HG03280 (cell line): ENCODE measurements at regions not wholly inside any gene's neighbourhood (a gene's known extent, or its start where the extent isn't known, plus 50 kb on each side); places are given as distances from the start of the nearest gene placed in this dataset.

Source experiments
- ATAC-seq: cut with Tn5 transposase; IDR thresholded peaks from one replicate; pipeline ENCODE4 v1.9.1; 2021; ENCODE audit warnings: mild to moderate bottlenecking, moderate library complexity; ENCODE audit not compliant: unreplicated experiment

GRCh38 chr5:119879446-119879845 is 250.1 kb downstream of the FAM170A start:
- ATAC-seq, result no peak

GRCh38 chr5:119895066-119895465 is 265.7 kb downstream of the FAM170A start:
- ATAC-seq, result no peak

- no peak for ATAC-seq
These were observed 267.6 kb downstream of the FAM170A start for GRCh38 chr5:119896826-119897536.

GRCh38 chr5:119897537-119898370 is 268.4 kb downstream of the FAM170A start:
- no peak for ATAC-seq

- no peak for ATAC-seq
These were observed 270.6 kb downstream of the FAM170A start for GRCh38 chr5:119899981-119900380.

- ATAC-seq, result no peak
These were observed 273.2 kb downstream of the FAM170A start for GRCh38 chr5:119902593-119902992.

GRCh38 chr5:119913425-119913824 is 284.1 kb downstream of the FAM170A start:
- no peak for ATAC-seq

- ATAC-seq, result no peak
These were observed 289.9 kb downstream of the FAM170A start for GRCh38 chr5:119919279-119919678.

- no peak for ATAC-seq
These were observed 296.9 kb downstream of the FAM170A start for GRCh38 chr5:119926301-119926700.

- ATAC-seq, result no peak
These were observed 299.6 kb downstream of the FAM170A start for GRCh38 chr5:119928974-119929373.

GRCh38 chr5:119930490-119930889 is 301.1 kb downstream of the FAM170A start:
- ATAC-seq, result no peak

GRCh38 chr5:119943148-119943547 is 313.8 kb downstream of the FAM170A start:
- ATAC-seq, result no peak

GRCh38 chr5:119945691-119946090 is 316.3 kb downstream of the FAM170A start:
- no peak for ATAC-seq

GRCh38 chr5:119948162-119948561 is 318.8 kb downstream of the FAM170A start:
- ATAC-seq, result no peak

- no peak for ATAC-seq
These were observed 320.2 kb downstream of the FAM170A start for GRCh38 chr5:119949426-119949999.

- no peak for ATAC-seq
These were observed 322.1 kb downstream of the FAM170A start for GRCh38 chr5:119951330-119951934.

GRCh38 chr5:119953474-119953873 is 324.1 kb downstream of the FAM170A start:
- no peak for ATAC-seq

- no peak for ATAC-seq
These were observed 324.7 kb downstream of the FAM170A start for GRCh38 chr5:119954106-119954505.

GRCh38 chr5:119961993-119962392 is 332.6 kb downstream of the FAM170A start:
- no peak for ATAC-seq

- no peak for ATAC-seq
These were observed 336.7 kb downstream of the FAM170A start for GRCh38 chr5:119966028-119966427.

- no peak for ATAC-seq
These were observed 339.3 kb downstream of the FAM170A start for GRCh38 chr5:119968690-119969089.
